ENCODE measurements at regions not wholly inside any gene's neighbourhood (a gene's known extent, or its start where the extent isn't known, plus 50 kb on each side); places are given as distances from the start of the nearest gene placed in this dataset.
"Not testable (repeated sequence)": the region's sequence is repeated elsewhere in the genome, so short reads cannot be mapped to it uniquely, and the experiment has no call there.

GRCh38 chr13:64579331-64579730 is 2650.8 kb downstream of the PCDH9 start:
- H3K27ac ChIP-seq: no peak overlapping the region
- H3K36me3 ChIP-seq: no peaks in the 10 kb centered on the region
- no peak overlapping the region for H3K4me3 ChIP-seq (ENCODE audit: low read depth, low read length)
- H3K27me3 ChIP-seq (ENCODE audit: insufficient read depth, low read depth, severe bottlenecking): no peaks in the 10 kb centered on the region
- TF ChIP-seq CTCF (IDR thresholded peaks at IDR 0.05; ENCODE audit: low read depth, low read length): no peak
- H3K9me3 ChIP-seq (ENCODE audit: severe bottlenecking): no peaks in the 10 kb centered on the region
- DNase-seq: no peak

GRCh38 chr13:64568748-64569147 is 2661.4 kb downstream of the PCDH9 start:
- no peaks in the 10 kb centered on the region for H3K9me3 ChIP-seq (ENCODE audit: severe bottlenecking)
- no peaks in the 10 kb centered on the region for H3K27me3 ChIP-seq (ENCODE audit: insufficient read depth, low read depth, severe bottlenecking)
- no peak overlapping the region for H3K27ac ChIP-seq
- DNase-seq: no peak
- TF ChIP-seq CTCF (IDR thresholded peaks at IDR 0.05; ENCODE audit: low read depth, low read length): no peak
- no peaks in the 10 kb centered on the region for H3K36me3 ChIP-seq
- H3K4me3 ChIP-seq (ENCODE audit: low read depth, low read length): no peak overlapping the region

- not testable (repeated sequence) for H3K9me3 ChIP-seq (ENCODE audit: severe bottlenecking); H3K27ac ChIP-seq; DNase-seq; H3K36me3 ChIP-seq; H3K27me3 ChIP-seq (ENCODE audit: insufficient read depth, low read depth, severe bottlenecking); H3K4me3 ChIP-seq (ENCODE audit: low read depth, low read length)
Measured at GRCh38 chr13:64558031-64558430, 2672.1 kb downstream of the PCDH9 start.

- TF ChIP-seq CTCF (IDR thresholded peaks at IDR 0.05; ENCODE audit: low read depth, low read length): no peak
Measured at GRCh38 chr13:64556376-64556775, 2673.8 kb downstream of the PCDH9 start.

GRCh38 chr13:64553411-64554129 is 2676.6 kb downstream of the PCDH9 start:
- no peaks in the 10 kb centered on the region for H3K27me3 ChIP-seq (ENCODE audit: insufficient read depth, low read depth, severe bottlenecking)
- no peaks in the 10 kb centered on the region for H3K9me3 ChIP-seq (ENCODE audit: severe bottlenecking)
- no peaks in the 10 kb centered on the region for H3K36me3 ChIP-seq
- H3K4me3 ChIP-seq (ENCODE audit: low read depth, low read length): no peak overlapping the region
- H3K27ac ChIP-seq: no peak overlapping the region
- TF ChIP-seq CTCF (IDR thresholded peaks at IDR 0.05; ENCODE audit: low read depth, low read length): no peak
- DNase-seq: no peak

More at GRCh38 chr13:64556376-64556775, 2673.8 kb downstream of the PCDH9 start:
- Histone ChIP-seq H3K27me3 (ENCODE audit: insufficient read depth, low read depth, severe bottlenecking) (no peaks in the 10 kb centered on the region), H3K9me3 (ENCODE audit: severe bottlenecking) (no peaks in the 10 kb centered on the region), H3K4me3 (ENCODE audit: low read depth, low read length) (no peak overlapping the region), H3K36me3 (no peaks in the 10 kb centered on the region), H3K27ac (no peak overlapping the region)
- DNase-seq: no peak

GRCh38 chr13:64551755-64552154 is 2678.4 kb downstream of the PCDH9 start:
- H3K27me3 ChIP-seq (ENCODE audit: insufficient read depth, low read depth, severe bottlenecking): no peaks in the 10 kb centered on the region
- no peak overlapping the region for H3K27ac ChIP-seq
- no peak for TF ChIP-seq CTCF (IDR thresholded peaks at IDR 0.05; ENCODE audit: low read depth, low read length)
- no peak for DNase-seq
- H3K36me3 ChIP-seq: no peaks in the 10 kb centered on the region
- no peaks in the 10 kb centered on the region for H3K9me3 ChIP-seq (ENCODE audit: severe bottlenecking)
- H3K4me3 ChIP-seq (ENCODE audit: low read depth, low read length): no peak overlapping the region
